ENCODE measurements at regions not wholly inside any gene's neighbourhood (a gene's known extent, or its start where the extent isn't known, plus 50 kb on each side); places are given as distances from the start of the nearest gene placed in this dataset.

DNA sequence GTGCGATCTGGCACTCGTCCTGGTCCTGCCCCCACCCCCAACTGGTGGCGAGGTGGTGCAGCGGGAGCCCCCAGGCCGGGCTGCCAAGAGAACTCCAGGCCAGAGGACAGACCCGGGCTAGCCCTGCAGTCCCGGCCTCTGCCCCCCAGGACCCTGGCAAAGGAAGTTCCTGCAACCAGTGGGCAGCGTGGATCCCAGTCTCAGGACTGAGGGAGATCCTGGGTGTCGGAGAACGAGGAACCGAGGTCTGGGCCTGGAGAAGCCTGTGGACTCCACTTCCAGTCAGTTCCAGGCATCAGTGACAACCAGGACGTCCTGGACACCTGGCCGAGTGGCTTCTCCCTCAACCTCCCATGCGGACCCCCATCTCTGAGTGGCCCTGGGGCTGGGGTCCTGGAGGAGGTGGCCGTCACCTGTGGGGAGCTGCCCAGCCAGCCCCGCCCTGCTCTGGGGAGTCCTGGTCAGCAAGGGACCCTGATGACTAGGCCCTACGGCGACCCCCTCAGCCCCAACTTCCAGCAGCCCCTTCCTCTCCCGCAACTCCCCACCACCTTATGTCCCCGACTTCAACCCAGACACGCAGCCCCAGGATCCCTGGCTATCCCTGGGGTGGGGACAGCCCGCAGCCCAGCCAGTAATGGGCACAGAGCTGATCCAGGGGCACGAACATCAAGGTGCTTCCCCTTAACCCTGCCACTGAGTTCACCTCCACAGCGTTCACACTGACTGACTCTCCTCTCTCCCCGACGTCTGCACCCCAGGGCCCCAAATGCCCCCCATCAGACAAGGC, 53.7 kb upstream of the NKX1-1 start:
- Mint-ChIP-seq H3K4me3 (ENCODE audit: unreplicated experiment) (no peak overlapping the region), H3K36me3 (ENCODE audit: unreplicated experiment) (peaks cover 8% of the 10 kb centered on the region), H3K27ac (ENCODE audit: unreplicated experiment) (no peak overlapping the region), H3K4me1 (ENCODE audit: low read depth, unreplicated experiment) (peaks cover 8% of the 10 kb centered on the region), H3K27me3 (ENCODE audit: unreplicated experiment) (peaks cover 14% of the 10 kb centered on the region), H3K9me3 (ENCODE audit: unreplicated experiment) (peaks cover 8% of the 10 kb centered on the region)
- DNase-seq, result peak; percentile 19
- no peak for TF ChIP-seq CTCF (IDR thresholded peaks at IDR 0.05; ENCODE audit: partially characterized antibody, unreplicated experiment)

GRCh38 chr4:1459081-1459721, 53.0 kb upstream of the NKX1-1 start:
- Mint-ChIP-seq H3K27ac (ENCODE audit: unreplicated experiment) (no peak overlapping the region), H3K27me3 (ENCODE audit: unreplicated experiment) (peaks cover 16% of the 10 kb centered on the region), H3K36me3 (ENCODE audit: unreplicated experiment) (peaks cover 8% of the 10 kb centered on the region), H3K4me1 (ENCODE audit: low read depth, unreplicated experiment) (peaks cover 8% of the 10 kb centered on the region), H3K4me3 (ENCODE audit: unreplicated experiment) (no peak overlapping the region), H3K9me3 (ENCODE audit: unreplicated experiment) (peaks cover 8% of the 10 kb centered on the region)
- no peak for TF ChIP-seq CTCF (IDR thresholded peaks at IDR 0.05; ENCODE audit: partially characterized antibody, unreplicated experiment)
- peak; percentile 9 for DNase-seq

- Mint-ChIP-seq H3K9me3 (ENCODE audit: unreplicated experiment) (peaks cover 10% of the 10 kb centered on the region), H3K4me3 (ENCODE audit: unreplicated experiment) (no peak overlapping the region), H3K36me3 (ENCODE audit: unreplicated experiment) (peaks cover 14% of the 10 kb centered on the region), H3K27me3 (ENCODE audit: unreplicated experiment) (peaks cover 19% of the 10 kb centered on the region), H3K27ac (ENCODE audit: unreplicated experiment) (no peak overlapping the region), H3K4me1 (ENCODE audit: low read depth, unreplicated experiment) (peaks cover 8% of the 10 kb centered on the region)
- DNase-seq, result no peak
- no peak for TF ChIP-seq CTCF (IDR thresholded peaks at IDR 0.05; ENCODE audit: partially characterized antibody, unreplicated experiment)
These were observed 52.3 kb upstream of the NKX1-1 start for GRCh38 chr4:1458581-1458980.
